HUES6 (cell line): ENCODE measurements at regions not wholly inside any gene's neighbourhood (a gene's known extent, or its start where the extent isn't known, plus 50 kb on each side); places are given as distances from the start of the nearest gene placed in this dataset.

Experiments
- H3K27ac ChIP-seq: 2 replicates; pipeline ENCODE4 v1.7.0; 2013; ENCODE audit warnings: low read depth, mild to moderate bottlenecking, low read length, inconsistent platforms
- H3K27me3 ChIP-seq: 2 replicates; pipeline ENCODE4 v1.6.1; 2013; ENCODE audit warnings: low read length; ENCODE audit not compliant: control insufficient read depth, insufficient read depth
- H3K36me3 ChIP-seq: 2 replicates; pipeline ENCODE4 v1.6.1; 2013; ENCODE audit warnings: low read length; ENCODE audit not compliant: control insufficient read depth, insufficient read depth
- H3K4me1 ChIP-seq: 2 replicates; pipeline ENCODE4 v1.6.1; 2013; ENCODE audit warnings: low read length; ENCODE audit not compliant: control insufficient read depth, insufficient read depth
- H3K4me3 ChIP-seq: 2 replicates; pipeline ENCODE4 v1.5.1; 2013; ENCODE audit warnings: low read depth, low read length
- H3K9ac ChIP-seq: one replicate; pipeline ENCODE4 v1.6.1; 2013; ENCODE audit warnings: mild to moderate bottlenecking, low read length
- H3K9me3 ChIP-seq: 2 replicates; pipeline ENCODE4 v1.6.1; 2013; ENCODE audit warnings: low read depth, low read length; ENCODE audit not compliant: control insufficient read depth, insufficient read depth

GRCh38 chr12:39124768-39125167 lies 219.4 kb upstream of the CPNE8 start:
- no peak overlapping the region for H3K4me3 ChIP-seq
- peaks cover 30% of the 10 kb centered on the region for H3K4me1 ChIP-seq
- H3K9me3 ChIP-seq: peaks cover 4% of the 10 kb centered on the region; the same call in 1 of the 2 replicates
- H3K36me3 ChIP-seq: no peaks in the 10 kb centered on the region
- H3K9ac ChIP-seq: no peak overlapping the region
- H3K27ac ChIP-seq: no peak overlapping the region
- H3K27me3 ChIP-seq: no peaks in the 10 kb centered on the region

DNA sequence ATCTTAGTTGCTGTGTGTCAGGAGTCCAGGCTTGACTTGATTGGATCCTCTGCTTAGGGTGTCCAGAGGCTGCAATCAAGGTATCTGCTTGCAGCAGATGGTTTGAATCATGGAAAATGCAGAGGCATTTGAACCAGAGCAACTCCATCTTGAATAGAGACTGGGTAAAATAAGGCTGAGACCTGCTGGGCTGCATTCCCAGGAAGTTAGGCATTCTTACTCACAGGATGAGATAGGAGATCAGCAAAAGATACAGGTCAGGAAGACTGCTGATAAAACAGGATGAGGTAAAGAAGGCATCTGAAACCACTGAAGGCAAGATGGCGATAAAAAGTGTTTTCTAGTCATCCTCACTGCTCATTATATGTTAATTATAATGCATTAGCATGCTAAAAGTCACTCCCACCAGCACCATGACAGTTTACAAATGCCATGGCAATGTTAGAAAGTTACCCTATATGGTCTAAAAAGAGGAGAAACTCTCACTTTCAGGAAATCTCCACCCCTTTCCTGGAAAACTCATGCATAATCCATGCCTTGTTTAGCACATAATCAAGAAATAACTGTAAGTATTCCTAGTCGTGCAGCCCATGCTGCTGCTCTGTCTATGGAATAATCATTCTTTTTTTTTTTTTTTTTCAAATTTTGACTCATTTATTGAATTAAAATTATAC lies 218.3 kb upstream of the CPNE8 start:
- Histone ChIP-seq H3K27ac (peak overlapping the region; percentile 49; the same call in 1 of the 2 replicates), H3K9me3 (peaks cover 4% of the 10 kb centered on the region; the same call in 1 of the 2 replicates), H3K27me3 (no peaks in the 10 kb centered on the region), H3K4me1 (peaks cover 30% of the 10 kb centered on the region), H3K9ac (peak overlapping the region; percentile 43), H3K36me3 (no peaks in the 10 kb centered on the region), H3K4me3 (no peak overlapping the region)

DNA sequence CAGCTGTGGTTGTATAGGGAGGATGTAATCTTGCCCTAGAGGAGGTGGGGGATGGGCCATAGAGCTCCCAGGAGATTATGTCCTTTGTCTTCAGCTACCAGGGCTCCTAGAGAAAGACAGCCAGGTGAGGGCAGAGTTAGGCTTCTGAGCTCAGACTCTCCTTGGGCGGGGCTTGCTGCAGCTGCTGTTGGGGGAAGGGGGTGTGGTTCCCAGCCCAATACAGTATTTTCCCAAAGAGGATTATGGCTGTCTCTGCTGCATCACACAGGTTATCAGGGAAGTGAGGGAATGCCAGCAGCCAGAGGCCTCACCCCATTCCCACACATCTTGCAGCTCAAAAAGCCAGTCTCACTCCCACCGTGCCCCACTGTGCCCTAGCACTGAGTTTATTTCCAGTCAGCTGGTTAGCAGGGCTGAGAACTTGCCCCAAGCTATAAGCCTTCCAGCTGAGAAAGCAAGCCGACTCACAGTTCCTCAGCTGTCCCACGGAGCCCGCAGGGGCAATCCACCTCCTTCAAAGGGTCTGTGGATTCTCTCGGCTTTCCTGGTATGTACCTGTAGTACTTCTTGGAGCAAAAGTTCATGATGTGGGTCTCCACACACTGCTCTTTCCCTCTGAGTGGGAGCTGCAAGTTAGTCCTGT lies 217.3 kb upstream of the CPNE8 start:
- peak overlapping the region; percentile 49; the same call in 1 of the 2 replicates for H3K27ac ChIP-seq
- H3K9me3 ChIP-seq: peaks cover 4% of the 10 kb centered on the region; the same call in 1 of the 2 replicates
- H3K4me3 ChIP-seq: peak overlapping the region; percentile 30; the same call in 1 of the 2 replicates
- peak overlapping the region; percentile 43 for H3K9ac ChIP-seq
- H3K36me3 ChIP-seq: no peaks in the 10 kb centered on the region
- H3K27me3 ChIP-seq: no peaks in the 10 kb centered on the region
- H3K4me1 ChIP-seq: peaks cover 31% of the 10 kb centered on the region

GRCh38 chr12:39116861-39117260 lies 211.5 kb upstream of the CPNE8 start:
- Histone ChIP-seq H3K27ac (no peak overlapping the region), H3K9ac (no peak overlapping the region), H3K27me3 (no peaks in the 10 kb centered on the region), H3K4me3 (no peak overlapping the region), H3K9me3 (no peaks in the 10 kb centered on the region), H3K4me1 (peaks cover 13% of the 10 kb centered on the region), H3K36me3 (no peaks in the 10 kb centered on the region)

DNA sequence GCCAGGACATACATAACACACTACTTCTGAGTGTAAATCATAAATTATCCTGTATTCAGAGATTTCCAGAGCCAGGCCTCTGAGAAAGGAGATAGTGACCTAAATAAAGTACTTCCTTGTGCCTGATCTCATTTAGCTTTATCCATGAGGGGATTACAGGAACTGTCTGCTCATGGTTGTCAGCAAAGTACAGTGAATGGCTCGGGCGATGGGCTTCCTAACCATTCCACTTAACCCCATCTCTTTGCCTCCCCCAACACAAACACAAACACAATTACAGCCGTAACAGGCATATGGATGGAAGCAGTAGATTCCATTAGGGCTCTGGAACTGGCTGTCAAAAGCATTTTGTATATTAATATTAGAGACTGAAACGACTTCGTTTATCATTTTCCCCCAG lies 206.7 kb upstream of the CPNE8 start:
- Histone ChIP-seq H3K4me3 (no peak overlapping the region), H3K9ac (no peak overlapping the region), H3K36me3 (no peaks in the 10 kb centered on the region), H3K9me3 (no peaks in the 10 kb centered on the region), H3K27me3 (no peaks in the 10 kb centered on the region), H3K27ac (no peak overlapping the region), H3K4me1 (peaks cover 5% of the 10 kb centered on the region; the same call in 1 of the 2 replicates)

DNA sequence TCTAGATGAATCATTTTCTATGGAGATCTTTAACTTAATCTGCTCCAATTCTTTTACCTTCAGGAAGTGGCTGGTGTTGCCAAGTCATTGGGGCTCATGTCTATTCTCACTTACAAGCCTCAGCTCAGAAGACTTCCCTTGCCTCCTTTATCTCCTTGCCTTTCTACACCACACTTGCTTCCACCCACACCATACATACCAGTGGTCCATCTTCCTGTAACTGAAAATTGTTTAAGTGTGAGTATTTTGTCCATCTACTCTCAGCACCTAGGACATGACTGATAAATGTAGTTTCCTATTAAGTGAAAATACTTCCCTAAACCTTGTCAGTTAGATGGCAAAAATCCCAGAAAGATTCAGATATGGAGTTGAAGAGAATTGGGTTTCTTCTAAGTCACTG lies 199.7 kb upstream of the CPNE8 start:
- Histone ChIP-seq H3K27me3 (no peaks in the 10 kb centered on the region), H3K27ac (no peak overlapping the region), H3K36me3 (no peaks in the 10 kb centered on the region), H3K4me1 (no peaks in the 10 kb centered on the region; the same call in 1 of the 2 replicates), H3K9me3 (no peaks in the 10 kb centered on the region), H3K4me3 (no peak overlapping the region), H3K9ac (no peak overlapping the region)

DNA sequence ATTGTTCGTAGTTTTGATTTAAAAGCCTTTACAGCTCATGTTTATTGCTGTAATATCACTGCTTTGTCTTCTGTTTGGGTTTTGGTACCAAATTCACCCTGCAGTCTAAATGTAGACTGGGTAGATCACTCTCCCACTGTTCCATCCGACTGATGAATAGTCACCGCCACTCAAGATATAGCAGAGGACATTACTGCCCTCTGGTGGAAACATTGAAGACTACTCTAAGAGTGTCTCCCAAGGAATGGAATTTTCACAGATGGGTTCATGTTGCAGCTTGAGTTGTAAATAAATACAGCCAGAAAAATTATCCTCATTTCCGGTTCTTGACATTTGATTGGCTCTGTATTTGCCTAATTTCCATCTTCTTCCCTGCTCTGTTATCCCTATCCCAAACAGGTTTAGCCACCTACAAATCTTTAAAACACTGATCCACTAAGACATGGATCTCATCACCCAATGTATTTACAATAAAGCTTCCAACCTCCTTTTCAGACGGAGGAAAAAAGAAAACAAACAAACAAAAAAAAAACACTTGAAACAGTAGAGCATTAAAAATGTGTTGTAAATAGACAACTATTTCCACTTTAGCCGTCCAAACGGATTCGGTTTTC lies 198.3 kb upstream of the CPNE8 start:
- H3K4me1 ChIP-seq: no peaks in the 10 kb centered on the region; the same call in 1 of the 2 replicates
- no peaks in the 10 kb centered on the region for H3K36me3 ChIP-seq
- H3K27me3 ChIP-seq: no peaks in the 10 kb centered on the region
- no peak overlapping the region for H3K27ac ChIP-seq
- H3K9ac ChIP-seq: no peak overlapping the region
- no peaks in the 10 kb centered on the region for H3K9me3 ChIP-seq
- H3K4me3 ChIP-seq: no peak overlapping the region

DNA sequence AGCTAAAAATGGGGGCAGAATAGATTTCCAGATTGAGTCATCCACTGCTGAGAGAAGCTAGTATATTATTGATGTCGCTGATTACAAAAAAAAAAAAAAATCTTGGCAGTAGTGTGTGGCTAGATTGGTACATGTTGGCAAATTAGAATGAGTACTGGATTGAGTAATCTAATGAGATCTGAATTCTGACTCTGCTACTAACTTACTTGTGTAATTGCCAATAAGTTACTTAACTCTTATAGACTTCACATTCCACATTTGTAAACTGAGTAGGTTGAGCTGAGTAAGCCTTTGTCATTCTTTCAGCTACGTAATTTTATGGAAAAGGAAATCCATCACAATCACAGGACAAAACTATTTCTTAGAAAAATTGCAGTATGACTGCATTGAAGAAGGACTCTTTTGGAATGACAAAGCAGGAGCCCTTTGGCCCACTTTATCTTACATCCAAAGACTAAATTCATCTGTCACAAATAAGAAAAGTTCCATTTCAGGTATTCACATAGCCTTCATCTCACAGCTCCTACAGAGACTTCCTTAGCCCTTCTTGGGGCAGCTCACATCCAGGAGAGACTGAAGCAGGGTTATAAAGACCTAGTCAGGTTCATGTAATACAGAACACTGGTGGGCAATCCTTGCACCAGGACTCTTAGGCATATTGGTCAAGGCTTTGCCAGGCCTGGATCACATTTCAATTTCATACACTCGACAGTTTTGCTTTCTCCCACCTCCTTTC lies 197.3 kb upstream of the CPNE8 start:
- no peaks in the 10 kb centered on the region for H3K36me3 ChIP-seq
- no peak overlapping the region for H3K9ac ChIP-seq
- no peaks in the 10 kb centered on the region for H3K9me3 ChIP-seq
- H3K27me3 ChIP-seq: no peaks in the 10 kb centered on the region
- no peak overlapping the region for H3K27ac ChIP-seq
- H3K4me1 ChIP-seq: no peaks in the 10 kb centered on the region; the same call in 1 of the 2 replicates
- no peak overlapping the region for H3K4me3 ChIP-seq

DNA sequence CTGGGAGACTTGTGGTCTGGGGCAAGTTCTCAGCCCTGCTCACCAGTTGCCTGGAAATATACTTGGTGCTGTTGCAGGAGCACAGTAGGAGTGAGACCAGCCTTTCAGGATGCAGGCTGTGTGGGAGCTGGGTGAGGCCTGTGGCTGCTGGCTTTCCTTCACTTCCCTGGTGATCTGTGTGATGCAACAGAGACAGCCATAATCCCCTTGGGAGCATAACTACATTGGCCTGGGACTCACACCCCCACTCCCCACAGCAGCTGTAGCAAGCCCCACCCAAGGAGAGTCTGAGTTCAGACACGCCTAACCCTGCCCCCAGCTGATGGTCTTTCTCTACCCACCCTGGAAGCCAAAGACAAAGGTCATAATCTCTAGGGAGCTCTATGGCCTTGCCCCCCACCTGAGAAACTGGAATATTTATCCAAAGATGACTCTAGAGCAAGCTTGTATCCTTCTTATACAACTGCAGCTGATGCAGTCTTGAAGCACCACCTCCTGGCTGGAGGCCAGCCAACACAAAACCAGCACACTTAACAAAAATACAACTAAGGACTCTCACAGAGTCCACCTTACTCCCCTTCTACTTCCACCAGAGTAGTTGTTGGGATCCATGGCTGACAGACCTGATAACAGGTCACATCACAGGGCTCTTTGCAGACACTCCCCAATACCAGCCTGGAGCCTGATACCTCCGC lies 190.4 kb upstream of the CPNE8 start:
- H3K4me3 ChIP-seq: no peak overlapping the region
- H3K27ac ChIP-seq: no peak overlapping the region
- no peak overlapping the region for H3K9ac ChIP-seq
- peaks cover 14% of the 10 kb centered on the region for H3K4me1 ChIP-seq
- H3K9me3 ChIP-seq: no peaks in the 10 kb centered on the region
- no peaks in the 10 kb centered on the region for H3K36me3 ChIP-seq
- no peaks in the 10 kb centered on the region for H3K27me3 ChIP-seq

DNA sequence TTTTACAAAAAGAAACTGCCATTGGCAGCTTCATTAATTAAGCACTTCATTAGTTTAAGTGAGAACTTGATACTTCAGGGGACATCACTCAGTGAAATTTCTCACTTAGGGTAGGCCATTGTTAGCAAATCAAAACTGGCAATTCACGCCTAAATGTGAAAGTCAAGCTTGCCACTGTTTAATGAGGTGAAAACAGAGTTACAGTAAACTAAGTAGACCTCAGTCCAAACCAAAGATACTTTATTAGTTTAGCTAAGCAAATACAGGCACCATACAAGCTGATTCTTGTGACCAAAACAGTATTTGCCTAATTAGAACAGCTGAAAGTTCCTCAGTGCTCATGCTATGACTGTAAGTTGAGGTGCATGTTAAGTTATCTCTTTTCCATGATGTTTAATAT lies 176.5 kb upstream of the CPNE8 start:
- H3K4me1 ChIP-seq: no peaks in the 10 kb centered on the region
- no peak overlapping the region for H3K4me3 ChIP-seq
- no peak overlapping the region for H3K9ac ChIP-seq
- no peak overlapping the region for H3K27ac ChIP-seq
- H3K27me3 ChIP-seq: no peaks in the 10 kb centered on the region; the same call in 1 of the 2 replicates
- H3K9me3 ChIP-seq: no peaks in the 10 kb centered on the region
- H3K36me3 ChIP-seq: no peaks in the 10 kb centered on the region
